ENCODE measurements at regions not wholly inside any gene's neighbourhood (a gene's known extent, or its start where the extent isn't known, plus 50 kb on each side); places are given as distances from the start of the nearest gene placed in this dataset.
"Not testable (repeated sequence)": the region's sequence is repeated elsewhere in the genome, so short reads cannot be mapped to it uniquely, and the experiment has no call there.

- no peak for DNase-seq (ENCODE audit: low read depth in 2 of 2)
Measured at GRCh38 chr22:35183917-35184316, 73.4 kb upstream of the HMGXB4 start.

GRCh38 chr22:35186492-35186891 is 70.8 kb upstream of the HMGXB4 start:
- no peak for DNase-seq (ENCODE audit: low read depth in 2 of 2)

- DNase-seq (ENCODE audit: low read depth in 2 of 2), result not testable (repeated sequence)
Measured at GRCh38 chr22:35188930-35189329, 68.4 kb upstream of the HMGXB4 start.

GRCh38 chr22:35189559-35189958 is 67.7 kb upstream of the HMGXB4 start:
- DNase-seq (ENCODE audit: low read depth in 2 of 2), result no peak

GRCh38 chr22:35191412-35191811 is 65.9 kb upstream of the HMGXB4 start:
- DNase-seq (ENCODE audit: low read depth in 2 of 2), result no peak

- no peak for DNase-seq (ENCODE audit: low read depth in 2 of 2)
Measured at GRCh38 chr22:35192129-35192918, 65.0 kb upstream of the HMGXB4 start.

- no peak for DNase-seq (ENCODE audit: low read depth in 2 of 2)
Measured at GRCh38 chr22:35195226-35195625, 62.1 kb upstream of the HMGXB4 start.

- no peak for DNase-seq (ENCODE audit: low read depth in 2 of 2)
Measured at GRCh38 chr22:35195821-35196220, 61.5 kb upstream of the HMGXB4 start.

GRCh38 chr22:35197071-35197470 is 60.2 kb upstream of the HMGXB4 start:
- DNase-seq (ENCODE audit: low read depth in 2 of 2), result no peak

- no peak for DNase-seq (ENCODE audit: low read depth in 2 of 2)
Measured at GRCh38 chr22:35197886-35198285, 59.4 kb upstream of the HMGXB4 start.

GRCh38 chr22:35198738-35199137 is 58.6 kb upstream of the HMGXB4 start:
- no peak for DNase-seq (ENCODE audit: low read depth in 2 of 2)

- DNase-seq (ENCODE audit: low read depth in 2 of 2), result no peak
Measured at GRCh38 chr22:35202376-35202775, 54.9 kb upstream of the HMGXB4 start.

- no peak for DNase-seq (ENCODE audit: low read depth in 2 of 2)
Measured at GRCh38 chr22:35203583-35203982, 53.7 kb upstream of the HMGXB4 start.

- no peak for DNase-seq (ENCODE audit: low read depth in 2 of 2)
Measured at GRCh38 chr22:35204807-35205775, 52.2 kb upstream of the HMGXB4 start.

GRCh38 chr22:35205961-35206360 is 51.3 kb upstream of the HMGXB4 start:
- no peak for DNase-seq (ENCODE audit: low read depth in 2 of 2)

- DNase-seq (ENCODE audit: low read depth in 2 of 2), result no peak
Measured at GRCh38 chr22:35206889-35207288, 50.4 kb upstream of the HMGXB4 start.

Data from stimulated activated CD8-positive, alpha-beta memory T cell treated with anti-CD3 and anti-CD28 coated beads, Interleukin-7, amount 100 ng/mL, for 4 hours (primary cell).